HCT116 (cell line): ENCODE measurements at regions not wholly inside any gene's neighbourhood (a gene's known extent, or its start where the extent isn't known, plus 50 kb on each side); places are given as distances from the start of the nearest gene placed in this dataset.

Experiments
- SP1 ChIP-seq: IDR thresholded peaks from 2 replicates; pipeline ENCODE4 v1.6.1; 2012; ENCODE audit warnings: low read depth
- TF ChIP-seq, protein P1 (sequence below), 3 experiments: fragments of 200-600 bp in 1 of 3; sonication (generic) in 1 of 3; IDR thresholded peaks in 2 of 3; conservative IDR thresholded peaks in 1 of 3; 2 replicates each; pipeline ENCODE4 v1.5.1; 2012 to 2017; ENCODE audit warnings: low read depth in 2 of 3, low read length in 2 of 3, antibody characterized with exemption in 1 of 3, borderline replicate concordance in 1 of 3, control low read depth in 1 of 3, mild to moderate bottlenecking in 1 of 3, mixed read lengths in 1 of 3, mixed run types in 1 of 3, moderate library complexity in 1 of 3; ENCODE audit not compliant: insufficient read depth in 1 of 3

GRCh38 chr1:14108356-14109275 lies 408.6 kb downstream of the PRDM2 start:
- TF ChIP-seq, protein P1, sequence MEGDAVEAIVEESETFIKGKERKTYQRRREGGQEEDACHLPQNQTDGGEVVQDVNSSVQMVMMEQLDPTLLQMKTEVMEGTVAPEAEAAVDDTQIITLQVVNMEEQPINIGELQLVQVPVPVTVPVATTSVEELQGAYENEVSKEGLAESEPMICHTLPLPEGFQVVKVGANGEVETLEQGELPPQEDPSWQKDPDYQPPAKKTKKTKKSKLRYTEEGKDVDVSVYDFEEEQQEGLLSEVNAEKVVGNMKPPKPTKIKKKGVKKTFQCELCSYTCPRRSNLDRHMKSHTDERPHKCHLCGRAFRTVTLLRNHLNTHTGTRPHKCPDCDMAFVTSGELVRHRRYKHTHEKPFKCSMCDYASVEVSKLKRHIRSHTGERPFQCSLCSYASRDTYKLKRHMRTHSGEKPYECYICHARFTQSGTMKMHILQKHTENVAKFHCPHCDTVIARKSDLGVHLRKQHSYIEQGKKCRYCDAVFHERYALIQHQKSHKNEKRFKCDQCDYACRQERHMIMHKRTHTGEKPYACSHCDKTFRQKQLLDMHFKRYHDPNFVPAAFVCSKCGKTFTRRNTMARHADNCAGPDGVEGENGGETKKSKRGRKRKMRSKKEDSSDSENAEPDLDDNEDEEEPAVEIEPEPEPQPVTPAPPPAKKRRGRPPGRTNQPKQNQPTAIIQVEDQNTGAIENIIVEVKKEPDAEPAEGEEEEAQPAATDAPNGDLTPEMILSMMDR (IDR thresholded peaks at IDR 0.05 in 2 of 3, conservative IDR thresholded peaks at IDR 0.05 in 1 of 3; ENCODE audit: borderline replicate concordance in 1 of 3, insufficient read depth in 1 of 3, low read depth in 2 of 3, low read length in 2 of 3), result no peak
- TF ChIP-seq SP1, result no peak
